Gastroesophageal sphincter (tissue), 4 donors: ENCODE measurements at regions not wholly inside any gene's neighbourhood (a gene's known extent, or its start where the extent isn't known, plus 50 kb on each side); places are given as distances from the start of the nearest gene placed in this dataset.

Experiments used
- ATAC-seq: fragments of 150-250 bp; one replicate; pipeline ENCODE4 v1.9.1; 2016; ENCODE audit warnings: mild to moderate bottlenecking, moderate library complexity
- H3K27ac ChIP-seq, 4 donors: fragments of 200-600 bp; sonication (generic) in 3 of 4; 1 replicate in 3 of 4; 2 replicates in 1 of 4; pipeline ENCODE4 v1.5.1; 2016 to 2019
- H3K27me3 ChIP-seq: fragments of 200-600 bp; sonication (generic); one replicate; pipeline ENCODE4 v1.5.1; 2019
- H3K36me3 ChIP-seq, 2 donors: fragments of 200-600 bp; sonication (generic); one replicate each; pipeline ENCODE4 v1.5.1; 2019; ENCODE audit warnings: control low read depth in 1 of 2
- H3K4me1 ChIP-seq, 3 donors: fragments of 200-600 bp; sonication (generic); 1 replicate in 2 of 3; 2 replicates in 1 of 3; pipeline ENCODE4 v1.5.1; 2016 to 2019; ENCODE audit warnings: control low read depth in 2 of 3
- H3K4me3 ChIP-seq, 2 donors: fragments of 200-600 bp; sonication (generic); one replicate each; pipeline ENCODE4 v1.5.1; 2019; ENCODE audit warnings: mild to moderate bottlenecking in 1 of 2, moderate library complexity in 1 of 2
- H3K9me3 ChIP-seq, 3 donors: fragments of 200-600 bp; sonication (generic); one replicate each; pipeline ENCODE4 v1.5.1; 2017 to 2019; ENCODE audit warnings: control low read depth in 2 of 3
- EP300 ChIP-seq: sonication (generic); formaldehyde crosslinking; IDR thresholded peaks from one replicate; pipeline ENCODE4 v1.6.1; 2017; ENCODE audit warnings: antibody characterized with exemption, mild to moderate bottlenecking
- POLR2A ChIP-seq, 2 donors: fragments of 450-650 bp; IDR thresholded peaks; one replicate each; pipeline ENCODE4 v1.6.1; 2017; ENCODE audit warnings: antibody characterized with exemption in 2 of 2, mild to moderate bottlenecking in 2 of 2, moderate library complexity in 1 of 2
- POLR2AphosphoS5 ChIP-seq: sonication (generic); formaldehyde crosslinking; IDR thresholded peaks from one replicate; pipeline ENCODE4 v1.6.1; 2017; ENCODE audit warnings: antibody characterized with exemption
- WGBS, 2 donors: methylation state at CpG; one replicate each; pipeline ENCODE4 v1.1.5; 2018; ENCODE audit warnings: low coverage in 1 of 2; 5-methylcytosine and 5-hydroxymethylcytosine counted together
- TF ChIP-seq, protein P1 (sequence below), 4 experiments: fragments of 200-600 bp in 2 of 4; fragments of 450-650 bp in 2 of 4; sonication (generic) in 1 of 4; IDR thresholded peaks; one replicate each; pipeline ENCODE4 v1.5.1; 2017 to 2019; ENCODE audit warnings: antibody characterized with exemption in 4 of 4, mild to moderate bottlenecking in 2 of 4, moderate library complexity in 2 of 4

GRCh38 chr16:62913333-62913732 is 877.1 kb upstream of the CDH8 start:
- ATAC-seq = no peak
- H3K9me3 ChIP-seq = no peaks in the 10 kb centered on the region
- no peaks in the 10 kb centered on the region for H3K4me1 ChIP-seq
- no peak overlapping the region for H3K27ac ChIP-seq
- WGBS, 2 donors = 70 to 91% methylated on average over 2 of the region's 2 CpGs
- no peaks in the 10 kb centered on the region for H3K27me3 ChIP-seq
- no peak overlapping the region for H3K4me3 ChIP-seq
- TF ChIP-seq, protein P1, sequence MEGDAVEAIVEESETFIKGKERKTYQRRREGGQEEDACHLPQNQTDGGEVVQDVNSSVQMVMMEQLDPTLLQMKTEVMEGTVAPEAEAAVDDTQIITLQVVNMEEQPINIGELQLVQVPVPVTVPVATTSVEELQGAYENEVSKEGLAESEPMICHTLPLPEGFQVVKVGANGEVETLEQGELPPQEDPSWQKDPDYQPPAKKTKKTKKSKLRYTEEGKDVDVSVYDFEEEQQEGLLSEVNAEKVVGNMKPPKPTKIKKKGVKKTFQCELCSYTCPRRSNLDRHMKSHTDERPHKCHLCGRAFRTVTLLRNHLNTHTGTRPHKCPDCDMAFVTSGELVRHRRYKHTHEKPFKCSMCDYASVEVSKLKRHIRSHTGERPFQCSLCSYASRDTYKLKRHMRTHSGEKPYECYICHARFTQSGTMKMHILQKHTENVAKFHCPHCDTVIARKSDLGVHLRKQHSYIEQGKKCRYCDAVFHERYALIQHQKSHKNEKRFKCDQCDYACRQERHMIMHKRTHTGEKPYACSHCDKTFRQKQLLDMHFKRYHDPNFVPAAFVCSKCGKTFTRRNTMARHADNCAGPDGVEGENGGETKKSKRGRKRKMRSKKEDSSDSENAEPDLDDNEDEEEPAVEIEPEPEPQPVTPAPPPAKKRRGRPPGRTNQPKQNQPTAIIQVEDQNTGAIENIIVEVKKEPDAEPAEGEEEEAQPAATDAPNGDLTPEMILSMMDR (IDR thresholded peaks at IDR 0.05) = no peak
- no peak for TF ChIP-seq EP300
- TF ChIP-seq POLR2AphosphoS5 = no peak
- TF ChIP-seq POLR2A (IDR thresholded peaks at IDR 0.05) = no peak
- no peaks in the 10 kb centered on the region for H3K36me3 ChIP-seq

DNA sequence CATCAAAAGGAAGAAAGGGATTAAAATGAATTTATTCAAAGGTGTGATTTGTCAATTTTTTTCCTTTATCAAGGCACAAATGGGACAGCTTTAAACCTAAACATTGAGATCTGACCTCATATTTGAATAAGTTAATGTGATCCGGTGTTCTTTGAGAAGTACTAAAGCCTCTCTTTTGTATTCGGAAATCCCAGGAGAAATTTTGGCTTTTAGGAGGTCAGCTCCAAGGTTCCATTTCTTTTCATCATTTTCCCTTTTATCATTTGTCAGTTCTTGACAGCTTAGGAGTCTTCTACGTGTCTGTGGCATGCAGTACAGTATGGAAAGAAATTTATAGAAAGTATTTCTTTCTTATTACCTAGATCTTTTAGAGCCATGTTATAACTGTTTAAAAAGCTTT is 873.4 kb upstream of the CDH8 start:
- H3K9me3 ChIP-seq = no peaks in the 10 kb centered on the region
- H3K27me3 ChIP-seq = no peaks in the 10 kb centered on the region
- no peak overlapping the region for H3K4me3 ChIP-seq
- WGBS, 2 donors = 63 to 66% methylated on average over 3 of the region's 3 CpGs
- ATAC-seq = no peak
- H3K4me1 ChIP-seq = no peaks in the 10 kb centered on the region
- H3K27ac ChIP-seq = no peak overlapping the region
- no peak for TF ChIP-seq POLR2A (IDR thresholded peaks at IDR 0.05)
- no peak for TF ChIP-seq EP300
- TF ChIP-seq POLR2AphosphoS5 = no peak
- TF ChIP-seq, protein P1 (IDR thresholded peaks at IDR 0.05) = no peak
- H3K36me3 ChIP-seq = no peaks in the 10 kb centered on the region

GRCh38 chr16:62907562-62907961 is 871.3 kb upstream of the CDH8 start:
- TF ChIP-seq, protein P1 (IDR thresholded peaks at IDR 0.05) = no peak
- TF ChIP-seq POLR2A (IDR thresholded peaks at IDR 0.05) (no peak), POLR2AphosphoS5 (no peak), EP300 (no peak)
- H3K27me3 ChIP-seq = no peaks in the 10 kb centered on the region
- no peak overlapping the region for H3K4me3 ChIP-seq
- no peaks in the 10 kb centered on the region for H3K36me3 ChIP-seq
- H3K4me1 ChIP-seq = no peaks in the 10 kb centered on the region
- H3K9me3 ChIP-seq = no peaks in the 10 kb centered on the region
- no peak overlapping the region for H3K27ac ChIP-seq
- 78 to 96% methylated on average over 1 of the region's 1 CpG for WGBS, 2 donors
- ATAC-seq = no peak

- 57 to 70% methylated on average over 5 of the region's 5 CpGs for WGBS, 2 donors
- Histone ChIP-seq H3K4me3 (no peak overlapping the region), H3K27ac (no peak overlapping the region), H3K4me1 (no peaks in the 10 kb centered on the region), H3K9me3 (no peaks in the 10 kb centered on the region), H3K27me3 (no peaks in the 10 kb centered on the region), H3K36me3 (no peaks in the 10 kb centered on the region)
- no peak for TF ChIP-seq POLR2A (IDR thresholded peaks at IDR 0.05)
- TF ChIP-seq POLR2AphosphoS5 = no peak
- TF ChIP-seq EP300 = no peak
- TF ChIP-seq, protein P1 (IDR thresholded peaks at IDR 0.05) = no peak
- no peak for ATAC-seq
Observed at GRCh38 chr16:62903961-62904502, 867.8 kb upstream of the CDH8 start.

DNA sequence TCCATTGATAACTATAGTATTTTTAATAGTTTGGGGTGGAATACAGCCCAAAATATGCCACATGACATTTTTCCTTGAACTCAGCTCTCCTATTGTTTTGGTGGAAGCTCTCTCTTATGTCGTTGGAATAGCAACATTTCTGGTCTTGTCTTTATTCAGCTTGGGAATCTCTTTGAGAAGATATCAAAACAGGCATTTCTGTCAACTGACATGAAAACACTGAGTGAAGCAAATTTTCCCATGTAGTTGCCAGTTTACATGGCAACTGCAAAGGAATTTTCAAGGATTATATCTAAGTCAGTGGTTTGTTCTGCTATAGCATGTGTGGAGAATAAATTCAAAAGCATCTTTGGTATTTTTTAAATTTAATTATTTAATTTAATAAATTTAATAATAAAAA is 863.5 kb upstream of the CDH8 start:
- no peaks in the 10 kb centered on the region for H3K4me1 ChIP-seq
- TF ChIP-seq POLR2AphosphoS5 = no peak
- TF ChIP-seq, protein P1 (IDR thresholded peaks at IDR 0.05) = no peak
- no peak for TF ChIP-seq EP300
- no peak for TF ChIP-seq POLR2A (IDR thresholded peaks at IDR 0.05)
- no peaks in the 10 kb centered on the region for H3K9me3 ChIP-seq
- H3K4me3 ChIP-seq = no peak overlapping the region
- 76% methylated on average over 1 of the region's 1 CpG; no CpG with 5 or more reads in 1 of the 2 donors for WGBS, 2 donors
- no peaks in the 10 kb centered on the region for H3K27me3 ChIP-seq
- no peak overlapping the region for H3K27ac ChIP-seq
- H3K36me3 ChIP-seq = no peaks in the 10 kb centered on the region
- no peak for ATAC-seq
